ENCODE measurements at regions not wholly inside any gene's neighbourhood (a gene's known extent, or its start where the extent isn't known, plus 50 kb on each side); places are given as distances from the start of the nearest gene placed in this dataset.

DNA sequence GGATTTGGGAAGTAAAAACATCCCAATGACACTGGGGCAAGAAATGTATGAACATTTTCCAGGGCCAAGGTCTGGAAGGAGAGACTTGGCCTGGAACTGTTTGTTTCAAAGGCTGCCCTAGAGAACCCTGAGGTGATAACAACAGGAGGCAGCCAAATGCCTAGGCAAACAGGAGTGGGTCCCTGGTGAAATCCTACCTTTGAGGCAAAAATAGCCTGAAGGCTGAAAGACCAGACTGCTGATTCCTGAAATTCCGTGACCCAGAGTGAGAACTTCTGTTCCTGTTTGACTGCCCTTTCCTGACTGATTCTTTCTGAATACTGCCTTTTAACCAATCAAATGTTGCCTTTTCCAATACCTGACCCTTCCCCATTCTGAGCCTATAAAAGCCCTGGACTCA lies 196.4 kb downstream of the NSUN3 start:
- DNase-seq = no peak

DNA sequence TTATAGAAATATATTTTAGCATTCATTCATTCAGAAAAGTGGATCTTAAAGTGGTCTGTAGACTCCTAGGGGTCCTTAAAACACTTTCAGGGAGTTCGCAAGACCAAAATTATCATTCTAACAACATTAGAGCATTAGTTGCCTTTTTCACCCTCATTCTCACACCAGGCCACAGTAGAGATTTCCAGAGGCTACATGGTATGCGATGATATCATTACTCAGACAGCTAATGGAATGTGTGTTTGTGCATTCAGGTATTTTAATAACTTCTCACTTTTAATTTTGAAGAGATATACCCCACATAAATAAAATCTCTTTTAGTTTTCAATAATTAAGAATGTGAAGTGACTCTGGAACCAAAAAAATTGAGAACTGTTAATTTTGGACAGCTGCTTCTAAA lies 206.9 kb downstream of the NSUN3 start:
- DNase-seq = no peak

DNA sequence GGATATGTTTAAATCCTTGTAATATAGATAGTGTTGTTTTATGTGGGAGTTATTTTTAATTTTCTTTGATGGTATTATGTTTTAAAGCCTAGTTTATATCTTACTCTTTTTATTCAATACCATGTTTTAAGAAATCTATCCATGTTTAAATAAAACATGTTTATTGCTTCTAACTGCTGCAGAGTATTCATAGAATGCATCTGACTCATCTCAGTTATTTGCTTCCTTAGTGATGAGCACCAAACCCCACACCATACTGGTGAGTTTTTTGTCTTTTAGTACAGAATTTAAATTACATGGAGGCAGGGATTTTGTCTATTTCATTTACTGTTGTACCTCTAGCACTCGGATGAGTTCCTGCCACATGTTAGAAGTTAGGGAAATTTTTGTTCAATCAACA lies 209.2 kb downstream of the NSUN3 start:
- DNase-seq = no peak

DNA sequence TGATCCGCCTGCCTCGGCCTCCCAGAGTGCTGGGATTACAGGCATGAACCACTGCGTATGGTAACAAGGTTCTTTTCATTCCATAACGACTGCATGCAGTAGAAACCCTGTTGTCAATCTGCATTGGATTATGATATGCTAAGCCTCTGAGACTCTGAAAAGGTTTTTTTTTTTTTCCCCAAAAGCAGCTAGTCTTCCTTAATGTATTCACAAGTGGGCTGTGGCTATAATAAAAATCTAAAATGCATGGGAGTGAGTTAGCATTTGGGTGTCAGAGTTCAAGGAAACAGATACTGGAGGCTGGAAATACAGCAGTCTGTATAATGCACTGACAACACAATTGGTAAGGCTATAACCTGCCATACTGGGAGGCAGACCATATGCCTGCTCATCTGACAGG lies 218.1 kb downstream of the NSUN3 start:
- DNase-seq = no peak

DNA sequence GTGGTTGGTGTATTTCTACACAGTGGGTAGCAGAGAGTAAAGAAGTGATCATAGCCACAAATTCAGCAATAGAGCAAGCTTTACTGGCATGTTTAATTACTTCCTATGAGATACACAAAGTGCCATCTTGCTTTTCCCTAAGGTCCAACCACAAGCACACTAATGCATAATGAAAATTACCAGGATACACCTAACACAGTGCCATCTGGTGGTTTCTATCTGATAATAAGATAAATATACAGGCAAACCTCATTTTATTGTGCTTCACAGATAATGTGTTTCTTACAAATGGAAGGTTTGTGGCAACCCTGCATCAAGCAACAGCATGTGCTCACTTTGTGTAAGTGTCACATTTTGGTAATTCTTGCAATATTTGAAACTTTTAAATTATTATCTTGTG lies 223.0 kb downstream of the NSUN3 start:
- peak; percentile 11 for DNase-seq

DNA sequence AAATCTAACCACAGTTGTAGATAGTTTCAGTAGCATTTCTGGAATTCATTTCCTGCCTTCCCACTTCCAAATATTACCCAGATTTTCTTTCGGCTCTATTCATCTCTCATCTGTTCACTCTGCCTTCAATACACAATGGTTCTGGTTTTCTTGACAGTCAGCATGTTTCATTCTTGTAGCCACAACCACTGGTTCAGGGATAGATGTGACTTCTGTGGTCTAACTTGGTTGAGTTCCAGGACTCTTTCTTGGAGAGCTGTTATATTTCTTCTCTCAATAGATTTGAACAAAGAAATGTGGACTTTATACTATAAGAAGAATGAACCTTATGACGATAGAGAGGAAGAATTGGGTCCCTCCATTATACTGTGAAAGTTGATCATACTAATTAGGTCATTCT lies 228.8 kb downstream of the NSUN3 start:
- DNase-seq = no peak

DNA sequence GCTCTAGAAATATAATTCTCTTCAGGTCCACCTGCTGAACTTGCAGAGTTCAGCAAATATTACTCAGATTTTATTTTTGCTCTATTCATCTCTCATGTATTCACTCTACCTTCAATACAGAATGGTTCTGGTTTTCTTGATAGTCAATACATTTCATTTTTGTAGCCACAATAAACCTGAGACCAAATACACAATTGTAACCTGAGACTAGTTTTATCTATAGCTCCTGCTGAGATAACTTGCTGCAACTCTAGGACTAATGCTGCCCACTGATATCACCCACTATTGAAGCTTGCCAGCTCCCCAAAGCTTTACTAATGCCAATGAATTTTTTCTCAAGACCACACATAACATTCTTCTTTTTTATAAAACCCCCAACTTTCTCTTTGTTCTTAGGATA lies 229.3 kb downstream of the NSUN3 start:
- no peak for DNase-seq

DNA sequence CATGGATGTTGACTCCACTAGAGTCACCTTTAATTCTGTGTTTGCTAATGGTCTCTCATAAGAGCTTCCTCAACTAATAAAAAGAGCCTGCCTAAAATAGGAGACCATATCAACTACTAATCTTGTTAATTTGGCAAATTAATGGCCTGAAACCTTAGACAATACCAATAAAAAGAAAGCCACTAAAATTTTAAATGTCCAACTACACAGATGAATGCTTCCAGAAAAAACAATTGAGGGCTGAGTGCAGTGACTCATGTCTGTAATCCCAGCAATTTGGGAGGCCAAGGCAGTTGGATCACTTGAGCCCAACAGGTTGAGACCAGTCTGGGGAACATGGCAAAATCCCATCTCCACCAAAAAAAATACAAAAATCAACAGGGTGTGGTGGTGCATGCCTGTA lies 230.9 kb downstream of the NSUN3 start:
- no peak for DNase-seq

DNA sequence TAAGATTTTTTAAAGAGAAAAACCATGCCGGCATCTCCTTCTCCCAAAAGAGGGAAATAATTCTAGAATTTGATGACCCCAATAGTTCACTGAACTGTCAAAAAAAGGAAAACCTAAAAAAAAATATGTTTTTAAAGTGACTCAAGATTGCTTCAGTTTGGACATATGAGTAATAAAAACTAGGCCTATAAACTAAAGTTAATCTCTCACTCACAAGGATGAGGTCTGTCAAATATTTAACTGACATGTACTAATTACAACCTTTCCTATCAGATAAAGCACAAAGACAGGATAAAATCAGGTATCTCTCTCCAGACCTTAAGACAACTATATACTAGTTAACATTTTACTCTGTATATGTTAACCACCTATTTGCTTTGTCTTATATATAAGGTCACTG lies 231.9 kb downstream of the NSUN3 start:
- DNase-seq = no peak

DNA sequence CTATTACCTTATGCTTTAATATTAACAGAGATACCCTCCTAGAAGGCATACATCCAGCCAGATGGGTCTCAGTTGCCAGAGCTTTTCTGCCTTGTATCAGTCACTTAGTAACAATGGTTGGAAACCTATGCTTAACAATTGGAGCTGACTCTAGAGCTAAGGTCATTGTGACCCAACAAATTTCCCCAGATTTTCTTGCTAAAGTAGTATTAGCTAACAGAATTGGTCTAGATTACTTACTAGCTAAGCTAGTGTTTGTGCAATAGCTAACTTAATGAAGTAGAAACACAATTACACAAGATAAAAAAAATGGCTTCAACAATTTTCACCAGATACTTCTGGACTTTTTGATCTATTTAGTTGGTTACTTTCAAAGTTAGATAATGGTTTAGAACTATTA lies 236.9 kb downstream of the NSUN3 start:
- DNase-seq = no peak

DNA sequence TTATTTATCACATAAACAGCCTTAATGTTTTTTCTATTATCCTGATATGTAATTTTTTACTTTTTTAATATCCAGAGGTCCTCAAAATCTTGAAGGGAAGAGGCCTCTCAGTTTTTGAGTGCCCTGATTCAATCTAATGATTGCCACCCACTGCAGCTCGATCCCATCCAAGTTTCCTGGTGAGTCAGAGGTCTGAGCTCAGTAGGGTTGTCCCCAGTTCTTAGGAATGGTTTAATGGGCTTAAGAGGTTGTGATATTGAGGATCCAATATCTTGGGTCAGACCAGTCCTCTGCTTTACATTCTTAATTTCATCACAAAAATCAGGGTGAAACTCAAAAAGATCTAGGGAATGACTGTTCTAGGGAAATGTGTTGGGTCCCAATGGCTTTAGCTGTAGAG lies 238.5 kb downstream of the NSUN3 start:
- DNase-seq = no peak

DNA sequence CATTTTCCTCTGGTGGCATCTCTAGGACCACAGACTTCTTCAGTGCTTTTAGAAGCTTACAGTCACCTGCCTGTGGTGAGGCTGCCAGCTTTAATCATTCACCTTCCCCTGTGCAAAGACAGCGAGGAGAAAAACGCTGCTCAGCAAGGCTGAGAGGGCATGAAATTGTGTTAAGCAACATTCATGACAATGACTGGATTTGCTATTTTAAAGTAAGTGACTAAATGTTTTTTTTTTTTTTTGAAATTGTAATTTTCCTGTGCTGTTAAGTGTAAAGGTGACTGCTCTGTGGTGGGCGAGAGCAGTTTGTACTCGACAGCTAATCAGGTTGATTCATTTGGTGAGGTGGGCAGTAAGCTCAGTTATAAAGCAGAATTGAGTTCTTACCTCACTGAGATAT lies 240.4 kb downstream of the NSUN3 start:
- DNase-seq = no peak

DNA sequence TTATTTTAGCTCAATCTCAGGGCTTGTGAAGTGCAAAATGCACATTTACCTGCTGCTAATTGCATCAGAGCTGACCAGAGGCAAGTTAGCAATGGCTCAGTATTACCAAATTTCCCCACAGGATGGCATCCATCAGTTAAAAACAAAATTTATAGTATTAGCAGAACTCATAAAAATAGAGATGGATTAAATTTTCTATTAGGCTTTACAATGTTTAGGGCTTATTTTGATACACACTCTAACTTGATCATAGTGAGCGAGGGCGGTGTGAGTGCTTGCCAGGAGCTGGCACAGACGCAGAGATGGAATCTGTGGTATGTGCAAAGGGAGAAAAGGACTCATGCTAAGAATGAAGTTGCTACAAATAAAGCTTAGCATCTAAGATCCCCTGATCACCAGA lies 241.0 kb downstream of the NSUN3 start:
- DNase-seq = no peak

DNA sequence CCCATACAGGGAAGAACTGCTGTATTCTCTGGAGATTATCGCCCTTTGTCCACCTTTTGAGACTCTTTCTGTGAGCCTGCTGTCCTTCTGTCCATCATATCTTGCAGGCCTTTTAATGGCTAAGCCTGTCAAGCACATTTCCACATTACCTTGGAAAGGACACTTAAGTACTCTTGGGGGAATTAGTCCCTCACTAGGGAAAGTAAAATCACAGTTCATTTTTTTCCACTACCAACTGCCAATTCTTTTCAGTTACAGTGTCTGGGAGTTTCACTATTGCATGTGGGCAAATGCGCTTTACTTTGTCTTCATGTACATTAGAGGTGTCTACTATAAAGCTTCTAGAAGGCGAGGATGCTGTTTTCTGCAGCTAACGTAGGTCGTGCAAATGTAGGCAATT lies 242.1 kb downstream of the NSUN3 start:
- DNase-seq = no peak

DNA sequence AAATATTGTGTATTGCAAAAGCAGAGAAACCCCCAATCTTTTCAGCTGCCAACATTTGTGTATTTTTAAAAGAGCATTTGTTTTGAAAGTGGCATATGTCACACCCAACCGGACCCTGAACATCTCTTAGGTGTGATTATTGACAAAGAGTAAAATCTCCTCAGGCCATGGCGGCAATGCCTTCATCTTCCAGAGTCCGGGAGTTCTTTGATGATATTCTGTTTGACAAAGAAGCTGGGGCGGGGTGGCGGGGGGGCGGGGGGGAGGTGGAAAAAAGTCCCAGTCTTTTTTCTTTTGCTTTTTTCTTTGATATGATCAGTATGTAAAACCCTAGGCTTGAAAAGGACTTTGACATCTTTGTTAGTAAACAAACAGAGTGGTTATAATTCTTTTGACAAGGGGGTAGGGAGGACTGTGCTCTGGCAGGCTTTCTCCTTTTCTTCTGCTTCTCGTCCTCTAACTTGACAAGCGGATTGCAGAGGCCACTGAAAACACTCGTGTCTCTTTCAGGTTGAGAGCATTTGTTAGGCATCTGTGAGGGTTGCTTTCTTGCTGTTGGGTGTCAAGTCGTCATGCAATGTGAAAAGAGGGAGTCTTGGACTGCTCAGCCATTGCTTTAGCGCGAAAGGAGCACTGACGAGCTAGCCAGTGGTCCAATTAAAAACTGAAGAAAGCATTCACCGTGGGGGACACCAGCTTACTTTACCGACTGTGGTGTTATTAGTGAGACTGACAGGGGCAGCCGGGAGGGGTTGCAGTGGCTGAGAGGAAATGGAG lies 243.2 kb downstream of the NSUN3 start:
- DNase-seq = no peak

DNA sequence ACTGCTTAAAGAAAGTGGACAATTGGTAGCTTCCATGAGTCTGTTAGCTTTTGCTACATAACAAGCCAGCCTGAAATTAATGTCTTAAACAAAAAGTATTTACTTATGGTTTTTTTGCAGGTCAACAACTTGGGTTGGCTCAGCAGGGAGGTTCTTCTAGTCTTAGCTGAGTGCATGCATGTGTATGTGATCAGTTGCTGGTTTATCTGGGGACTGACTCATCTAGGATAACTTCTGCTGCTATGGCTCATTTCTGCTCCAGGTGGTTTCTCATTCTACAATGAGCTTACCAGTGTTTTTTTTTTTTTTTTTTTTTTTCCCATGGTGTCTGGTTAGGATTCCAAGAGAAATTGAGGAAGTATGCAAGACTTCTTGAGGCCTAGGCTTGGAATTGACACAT lies 244.7 kb downstream of the NSUN3 start:
- no peak for DNase-seq

DNA sequence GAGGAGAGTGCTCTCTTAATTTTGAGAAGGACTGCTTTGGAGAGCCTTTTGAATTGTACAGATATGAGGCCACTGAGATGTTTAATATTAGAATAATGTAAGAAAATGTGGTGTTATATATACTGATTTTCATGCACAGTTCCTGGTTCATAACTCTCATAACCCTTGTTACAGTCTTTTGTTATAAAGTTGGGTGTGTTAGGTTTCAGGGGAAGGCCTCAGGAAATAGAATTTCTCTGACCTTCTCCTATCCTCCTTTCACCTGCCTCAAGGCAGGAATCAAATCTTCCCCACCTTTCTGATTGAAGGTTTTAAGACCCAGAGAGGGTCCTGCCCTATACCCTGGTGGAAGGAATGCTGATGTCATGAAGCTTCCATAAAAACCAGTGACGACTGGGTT lies 245.9 kb downstream of the NSUN3 start:
- no peak for DNase-seq

DNA sequence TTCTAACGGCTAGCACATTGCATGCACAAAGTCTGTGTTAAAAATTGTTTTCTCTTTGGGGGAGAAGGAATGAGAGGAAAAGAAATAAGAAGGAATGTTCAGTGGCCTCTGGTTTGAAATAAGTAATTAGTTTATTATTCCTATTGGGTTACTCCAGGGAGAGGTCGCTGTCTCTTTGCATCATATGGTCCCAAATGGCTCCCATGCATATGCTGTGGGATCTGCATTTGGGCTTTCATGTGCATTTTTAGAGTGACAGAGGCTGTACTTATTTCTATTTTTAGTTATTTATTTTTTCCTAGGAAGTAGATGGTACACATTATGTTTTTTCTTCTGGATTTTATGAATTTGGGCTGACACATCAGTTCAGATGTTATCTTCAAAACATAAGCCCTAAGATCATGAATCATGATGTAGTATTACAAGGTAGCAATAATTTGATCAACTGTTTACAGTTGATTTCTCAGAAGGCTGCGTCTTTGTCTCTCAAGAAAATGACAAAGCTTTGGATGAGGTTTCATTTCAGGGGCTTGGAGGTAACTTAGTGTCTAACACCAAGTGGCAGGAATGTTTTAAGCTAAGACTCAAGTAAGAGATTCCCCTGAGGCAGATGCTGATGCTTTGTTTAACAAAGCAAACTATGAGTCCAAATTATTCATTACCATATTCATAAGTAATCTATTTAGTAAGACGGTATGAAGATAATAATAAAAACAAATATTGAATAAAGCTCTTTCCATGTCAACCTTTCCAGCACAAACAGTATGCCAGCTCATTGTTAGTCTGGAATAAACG lies 247.7 kb downstream of the NSUN3 start:
- no peak for DNase-seq

DNA sequence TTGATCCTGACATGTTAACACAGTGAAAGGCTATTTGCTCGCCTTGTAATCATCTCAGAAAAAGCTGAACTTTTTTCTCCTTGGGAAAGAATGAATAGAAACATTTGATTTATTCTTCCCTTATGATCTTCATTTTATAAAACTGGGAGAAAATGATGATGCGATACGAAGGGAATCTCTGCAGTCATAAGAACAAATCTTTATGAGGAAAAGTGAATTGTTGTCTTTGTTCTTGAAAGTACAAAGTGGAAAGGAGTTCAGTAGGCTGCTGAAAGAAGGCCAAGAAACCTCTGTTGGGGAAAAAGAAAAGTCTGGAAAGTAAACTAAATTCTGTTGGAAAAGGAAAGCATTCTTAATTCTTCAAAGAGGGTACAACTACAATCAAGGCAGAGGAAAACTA lies 248.8 kb downstream of the NSUN3 start:
- no peak for DNase-seq

DNA sequence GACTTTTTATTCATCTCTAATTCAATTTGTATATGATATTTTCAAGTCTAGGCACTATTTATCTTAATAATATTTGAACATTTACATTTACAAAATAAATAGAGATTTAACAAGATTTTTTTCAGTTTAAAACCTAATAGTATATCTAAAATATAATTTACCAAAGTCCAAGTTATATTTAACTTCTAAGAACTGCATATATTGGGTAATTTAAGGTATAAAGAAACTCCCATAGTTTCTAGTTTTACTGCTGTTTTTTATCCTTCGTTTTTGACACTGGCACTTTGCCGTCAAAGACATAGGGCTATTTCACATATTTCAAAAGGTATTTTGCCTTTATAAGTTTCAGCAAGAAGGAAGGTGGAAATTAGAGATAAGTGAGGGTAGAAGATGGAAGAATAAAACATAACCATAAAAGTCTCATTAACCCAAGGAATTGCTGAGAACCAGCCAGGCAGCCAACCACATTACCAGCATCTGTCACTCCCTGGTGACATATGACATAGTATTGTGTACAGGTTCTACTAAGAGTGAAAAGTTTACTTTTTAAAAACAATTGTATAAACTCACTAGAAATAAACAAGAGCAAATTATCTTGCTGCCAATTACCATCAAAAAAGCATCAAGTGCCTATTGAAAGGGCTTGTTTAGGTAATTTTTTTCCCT lies 251.5 kb downstream of the NSUN3 start:
- DNase-seq = no peak

DNA sequence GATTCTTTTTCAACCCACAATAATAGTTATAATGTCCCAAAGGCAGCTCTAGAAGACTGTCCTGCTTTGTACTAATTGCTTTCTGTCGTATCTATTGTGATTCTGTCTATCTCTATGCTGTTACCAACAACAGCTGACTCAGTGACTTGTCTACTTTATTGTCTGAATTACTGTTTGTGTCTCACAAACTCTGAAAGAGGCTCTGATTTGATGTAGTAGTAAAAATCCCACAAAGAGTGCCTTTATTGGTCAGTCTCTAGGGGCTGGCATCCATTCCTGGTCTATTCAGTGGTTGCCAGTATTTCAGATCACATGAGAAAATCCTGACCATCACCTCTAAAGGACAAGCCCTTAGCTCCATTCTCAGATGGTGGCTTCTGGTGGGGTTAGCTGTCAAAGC lies 254.2 kb downstream of the NSUN3 start:
- no peak for DNase-seq

DNA sequence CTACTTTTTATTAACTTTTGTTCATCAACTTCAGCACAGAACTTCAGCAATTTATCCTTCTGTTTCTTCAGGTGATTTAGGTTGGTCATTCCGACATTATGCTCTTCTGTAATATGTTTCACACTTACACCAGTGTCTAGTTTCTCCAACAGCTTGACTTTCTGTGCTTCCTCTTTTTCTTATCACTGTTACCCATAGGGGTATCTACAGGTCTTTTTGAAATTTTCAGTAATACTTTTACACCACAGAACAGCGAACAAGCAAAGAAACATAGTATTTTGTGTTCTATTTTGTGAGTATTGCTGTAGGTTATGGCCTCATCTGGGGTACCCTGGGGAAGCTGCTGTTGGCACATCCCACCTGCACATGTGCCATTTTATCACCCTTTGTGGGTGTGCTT lies 260.7 kb downstream of the NSUN3 start:
- DNase-seq = no peak

DNA sequence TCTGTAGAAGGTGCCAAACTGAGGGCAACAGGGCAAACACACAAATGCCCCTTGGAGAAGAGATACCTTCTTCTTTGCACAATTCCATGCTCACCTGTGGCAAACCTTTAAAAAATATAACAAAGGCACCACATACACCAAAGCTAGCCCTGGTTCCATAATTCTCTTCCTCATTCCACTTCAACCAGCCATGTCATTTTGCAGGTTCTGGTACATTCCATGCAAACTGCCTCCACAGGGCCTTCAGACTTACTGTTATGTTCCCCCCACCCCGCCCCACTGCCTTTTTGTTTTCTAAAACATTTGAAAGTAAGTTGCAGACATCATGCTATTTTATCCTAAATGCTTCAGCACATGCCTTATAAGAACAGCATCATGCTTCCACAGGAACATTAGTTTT lies 269.0 kb downstream of the NSUN3 start:
- no peak for DNase-seq

All from RPMI8226 (cell line).